MM.1S (cell line): ENCODE measurements at regions not wholly inside any gene's neighbourhood (a gene's known extent, or its start where the extent isn't known, plus 50 kb on each side); places are given as distances from the start of the nearest gene placed in this dataset.

Source experiments
- DNase-seq: peaks from one replicate; pipeline ENCODE4 v3.0.0-alpha.2; 2015
- H2AFZ ChIP-seq: fragments of 300-600 bp; sonication (generic); 2 replicates; pipeline ENCODE4 v1.6.0; 2016; ENCODE audit warnings: antibody characterized with exemption, low read length
- H3F3A ChIP-seq: fragments of 300-600 bp; sonication (generic); 2 replicates; pipeline ENCODE4 v1.6.1; 2016; ENCODE audit warnings: mild to moderate bottlenecking, antibody characterized with exemption, low read length, moderate library complexity, mixed read lengths; ENCODE audit not compliant: insufficient read depth
- H3K27ac ChIP-seq: fragments of 300-600 bp; sonication (generic); 2 replicates; pipeline ENCODE4 v1.5.1; 2016; ENCODE audit warnings: mild to moderate bottlenecking, low read length
- H3K27me3 ChIP-seq: fragments of 300-600 bp; sonication (generic); replicated peaks from 2 replicates; pipeline ENCODE4 v1.6.0; 2016; ENCODE audit warnings: low read length; ENCODE audit not compliant: insufficient read depth
- H3K36me3 ChIP-seq: fragments of 300-600 bp; sonication (generic); replicated peaks from 2 replicates; pipeline ENCODE4 v1.6.1; 2016; ENCODE audit warnings: mild to moderate bottlenecking, low read length, mixed read lengths; ENCODE audit not compliant: insufficient read depth
- H3K4me1 ChIP-seq: fragments of 300-600 bp; sonication (generic); 2 replicates; pipeline ENCODE4 v1.6.1; 2016; ENCODE audit warnings: low read length, mixed read lengths
- H3K4me2 ChIP-seq: fragments of 300-600 bp; sonication (generic); 2 replicates; pipeline ENCODE4 v1.6.0; 2016; ENCODE audit warnings: low read depth, low read length
- H3K4me3 ChIP-seq: fragments of 300-600 bp; sonication (generic); 2 replicates; pipeline ENCODE4 v1.5.1; 2016; ENCODE audit warnings: low read length, mixed read lengths
- H3K79me2 ChIP-seq: fragments of 300-600 bp; sonication (generic); 2 replicates; pipeline ENCODE4 v1.6.1; 2016; ENCODE audit warnings: mixed run types, low read length, mixed read lengths
- H3K9ac ChIP-seq: fragments of 300-600 bp; sonication (generic); 2 replicates; pipeline ENCODE4 v1.6.1; 2016; ENCODE audit warnings: low read length, mixed read lengths
- H3K9me2 ChIP-seq: fragments of 300-600 bp; sonication (generic); replicated peaks from 2 replicates; pipeline ENCODE4 v1.6.1; 2016; ENCODE audit warnings: mild to moderate bottlenecking, low read length, mixed read lengths; ENCODE audit not compliant: insufficient read depth
- H3K9me3 ChIP-seq: fragments of 300-600 bp; sonication (generic); replicated peaks from 2 replicates; pipeline ENCODE4 v1.6.1; 2016; ENCODE audit warnings: mild to moderate bottlenecking, low read length, mixed read lengths; ENCODE audit not compliant: insufficient read depth
- H4K20me1 ChIP-seq: fragments of 300-600 bp; sonication (generic); 2 replicates; pipeline ENCODE4 v1.6.1; 2016; ENCODE audit warnings: mild to moderate bottlenecking, low read length, moderate library complexity, mixed read lengths; ENCODE audit not compliant: insufficient read depth
- CTCF ChIP-seq: fragments of 300-600 bp; sonication (generic); IDR thresholded peaks from 2 replicates; pipeline ENCODE4 v1.5.1; 2016; ENCODE audit warnings: antibody characterized with exemption, low read length, mixed read lengths
- EZH2 ChIP-seq: fragments of 300-600 bp; sonication (generic); optimal IDR thresholded peaks from 2 replicates; pipeline ENCODE3; 2017; ENCODE audit warnings: low read depth, mild to moderate bottlenecking, antibody characterized with exemption, low read length, mixed read lengths
- EZH2phosphoT487 ChIP-seq: fragments of 300-600 bp; sonication (generic); IDR thresholded peaks from 2 replicates; pipeline ENCODE4 v1.6.1; 2018; ENCODE audit warnings: antibody characterized with exemption, low read length

GRCh38 chr10:91567815-91568214 is 65.1 kb downstream of the PPP1R3C start:
- Histone ChIP-seq H3K9ac (no peak overlapping the region), H3K9me3 (no peaks in the 10 kb centered on the region), H4K20me1 (no peaks in the 10 kb centered on the region), H3K4me1 (no peaks in the 10 kb centered on the region), H3K79me2 (no peaks in the 10 kb centered on the region), H2AFZ (no peak overlapping the region), H3K27ac (no peak overlapping the region), H3K27me3 (no peaks in the 10 kb centered on the region), H3K9me2 (no peaks in the 10 kb centered on the region), H3K36me3 (no peaks in the 10 kb centered on the region), H3F3A (no peaks in the 10 kb centered on the region), H3K4me2 (no peak overlapping the region), H3K4me3 (no peak overlapping the region)
- DNase-seq: no peak
- TF ChIP-seq EZH2phosphoT487: no peak
- no peak for TF ChIP-seq CTCF
- no peak for TF ChIP-seq EZH2

- no peaks in the 10 kb centered on the region for H3K36me3 ChIP-seq
- H3K4me1 ChIP-seq: no peaks in the 10 kb centered on the region
- TF ChIP-seq EZH2: no peak
- no peak for TF ChIP-seq EZH2phosphoT487
- no peak for TF ChIP-seq CTCF
- no peak overlapping the region for H3K4me2 ChIP-seq
- no peak overlapping the region for H3K4me3 ChIP-seq
- H3K9me3 ChIP-seq: no peaks in the 10 kb centered on the region
- H3K9ac ChIP-seq: no peak overlapping the region
- no peaks in the 10 kb centered on the region for H4K20me1 ChIP-seq
- H3K27me3 ChIP-seq: no peaks in the 10 kb centered on the region
- H2AFZ ChIP-seq: no peak overlapping the region
- DNase-seq: no peak
- no peaks in the 10 kb centered on the region for H3F3A ChIP-seq
- H3K9me2 ChIP-seq: no peaks in the 10 kb centered on the region
- no peaks in the 10 kb centered on the region for H3K79me2 ChIP-seq
- H3K27ac ChIP-seq: no peak overlapping the region
Measured at GRCh38 chr10:91566115-91566514, 66.8 kb downstream of the PPP1R3C start.

DNA sequence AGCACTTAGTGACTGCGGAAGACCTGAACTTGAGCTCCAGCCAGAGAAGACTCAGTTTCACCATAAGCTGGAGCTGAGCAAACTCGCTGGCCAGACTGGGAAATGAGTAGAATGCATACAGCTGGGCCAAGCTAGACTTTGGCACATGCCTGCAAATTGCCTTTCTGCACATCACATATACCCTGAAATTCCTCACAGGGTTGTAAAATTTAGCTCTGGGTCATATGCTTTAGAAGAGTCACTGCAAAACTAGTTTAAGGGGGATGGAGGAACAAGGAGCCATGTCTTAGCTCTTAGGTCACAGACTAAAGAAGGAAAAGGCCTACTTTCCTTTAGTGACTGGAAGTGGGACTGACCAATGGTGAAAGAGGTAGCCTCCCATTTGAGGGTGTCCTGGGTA is 67.6 kb downstream of the PPP1R3C start:
- no peaks in the 10 kb centered on the region for H3K79me2 ChIP-seq
- TF ChIP-seq CTCF (no peak), EZH2phosphoT487 (no peak), EZH2 (no peak)
- H3K9ac ChIP-seq: no peak overlapping the region
- H2AFZ ChIP-seq: no peak overlapping the region
- H3K4me3 ChIP-seq: no peak overlapping the region
- no peaks in the 10 kb centered on the region for H3K27me3 ChIP-seq
- no peaks in the 10 kb centered on the region for H4K20me1 ChIP-seq
- DNase-seq: no peak
- no peaks in the 10 kb centered on the region for H3K9me2 ChIP-seq
- no peaks in the 10 kb centered on the region for H3K36me3 ChIP-seq
- H3K4me1 ChIP-seq: no peaks in the 10 kb centered on the region
- no peak overlapping the region for H3K27ac ChIP-seq
- no peak overlapping the region for H3K4me2 ChIP-seq
- H3K9me3 ChIP-seq: no peaks in the 10 kb centered on the region
- no peaks in the 10 kb centered on the region for H3F3A ChIP-seq

DNA sequence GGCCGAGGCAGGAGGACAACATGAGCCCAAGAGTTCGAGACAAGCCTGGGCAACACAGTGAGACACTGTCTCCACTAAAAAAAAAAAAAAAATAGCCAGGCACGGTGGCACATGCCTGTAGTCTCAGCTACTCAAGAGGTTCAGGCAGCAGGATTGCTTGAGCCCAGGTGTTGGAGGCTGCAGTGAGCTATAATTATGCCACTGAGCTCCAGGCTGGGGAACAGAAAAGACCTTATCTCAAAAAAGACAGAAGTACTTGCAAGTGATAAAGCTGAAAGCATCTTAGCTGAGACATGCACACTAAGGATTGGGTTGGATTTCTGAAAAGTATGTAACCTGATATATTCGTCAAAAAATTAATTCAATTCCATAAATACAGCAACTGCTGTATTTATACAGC is 68.4 kb downstream of the PPP1R3C start:
- H3K79me2 ChIP-seq: no peaks in the 10 kb centered on the region
- H3K36me3 ChIP-seq: no peaks in the 10 kb centered on the region
- no peak overlapping the region for H2AFZ ChIP-seq
- no peaks in the 10 kb centered on the region for H4K20me1 ChIP-seq
- no peak overlapping the region for H3K9ac ChIP-seq
- TF ChIP-seq EZH2phosphoT487 (no peak), EZH2 (no peak), CTCF (no peak)
- H3K9me3 ChIP-seq: no peaks in the 10 kb centered on the region
- no peaks in the 10 kb centered on the region for H3K27me3 ChIP-seq
- no peaks in the 10 kb centered on the region for H3F3A ChIP-seq
- no peaks in the 10 kb centered on the region for H3K4me1 ChIP-seq
- no peak overlapping the region for H3K4me2 ChIP-seq
- DNase-seq: no peak
- H3K4me3 ChIP-seq: no peak overlapping the region
- H3K27ac ChIP-seq: no peak overlapping the region
- no peaks in the 10 kb centered on the region for H3K9me2 ChIP-seq
